Activated CD4-positive, alpha-beta T cell treated with anti-CD3 and anti-CD28 coated beads, Interleukin-2, amount 50 U/mL, for 4 hours (primary cell): ENCODE measurements at regions not wholly inside any gene's neighbourhood (a gene's known extent, or its start where the extent isn't known, plus 50 kb on each side); places are given as distances from the start of the nearest gene placed in this dataset.

ENCODE experiments used
- DNase-seq, 2 experiments: peaks; one replicate each; pipeline ENCODE4 v3.0.0-alpha.2; 2020

DNA sequence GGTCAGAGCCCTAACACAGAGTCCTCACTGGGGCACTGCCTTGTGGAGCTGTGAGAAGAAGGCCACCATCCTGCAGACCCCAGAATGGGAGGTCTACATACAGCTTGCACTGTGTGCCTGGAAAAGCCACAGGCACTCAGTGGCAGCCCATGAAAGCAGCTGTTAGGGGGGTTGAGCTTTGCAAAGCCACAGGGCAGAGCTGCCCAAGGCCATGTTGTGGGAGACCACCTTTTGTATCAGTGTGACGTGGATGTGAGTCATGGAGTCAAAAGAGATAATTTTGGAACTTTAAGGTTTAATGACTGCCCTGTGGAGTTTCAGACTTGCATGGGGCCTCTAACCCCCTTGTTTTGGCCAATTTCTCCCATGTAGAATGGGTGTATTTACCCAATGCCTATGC, 52.9 kb upstream of the TPRG1 start:
- DNase-seq, result no peak

DNA sequence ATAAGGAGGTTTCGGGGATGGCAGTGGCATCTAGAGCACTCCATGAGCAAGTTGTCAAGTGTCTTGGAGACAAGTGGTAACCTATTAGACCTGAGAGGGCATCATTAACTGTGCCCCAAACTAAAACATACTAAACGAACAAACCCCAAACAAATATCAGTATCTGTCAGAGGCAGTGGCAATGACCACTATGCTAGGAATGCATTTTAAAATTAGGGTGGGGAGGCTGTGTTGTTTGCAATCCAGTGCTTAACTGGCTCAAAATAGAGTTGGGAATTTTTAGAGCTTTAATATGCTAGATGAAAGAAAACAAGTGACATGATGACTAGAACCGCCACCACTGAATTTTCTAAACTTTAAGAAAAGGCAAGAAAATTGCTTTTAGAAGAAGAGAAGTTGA, 51.8 kb upstream of the TPRG1 start:
- no peak for DNase-seq

DNA sequence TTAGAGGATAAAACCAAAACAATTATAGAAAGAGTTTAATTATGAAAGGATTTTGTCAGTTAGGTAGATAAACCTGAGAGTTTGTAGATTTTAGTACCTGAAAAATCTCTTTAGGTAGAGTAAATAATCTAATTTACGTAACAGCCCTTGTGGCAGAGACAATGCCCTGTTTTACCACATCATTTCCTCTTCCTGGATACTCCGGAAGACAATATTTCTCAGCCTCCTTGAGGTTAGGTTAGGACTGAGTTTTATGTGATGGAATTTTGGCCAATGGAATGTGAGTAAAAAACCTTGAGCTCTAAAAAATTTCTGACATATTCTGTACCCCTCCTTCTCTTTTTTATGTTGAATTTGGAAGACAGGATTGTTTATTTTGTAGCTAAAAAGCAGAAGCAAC, 50.7 kb upstream of the TPRG1 start:
- no peak for DNase-seq
